Calu3 (cell line): ENCODE measurements at regions not wholly inside any gene's neighbourhood (a gene's known extent, or its start where the extent isn't known, plus 50 kb on each side); places are given as distances from the start of the nearest gene placed in this dataset.

Experiments
- BruUV-seq: library from RNA; stranded (reverse); fragments of 400-500 nt; replicated peaks from 2 replicates; lab custom pipeline; 2021; lab: Mats Ljungman, UMichigan
- CTCF ChIA-PET: fragments of 300-600 bp; sonication (Branson Sonifier 250); formaldehyde crosslinking; loops from one replicate; lab custom pipeline; 2022; ENCODE audit warnings: antibody characterized with exemption; lab: Charles Lee
- DNase-seq: peaks from one replicate; pipeline ENCODE4 v3.0.0; 2022
- H3K27ac Mint-ChIP-seq: one replicate; pipeline ENCODE4 v1.8.0; 2022; ENCODE audit warnings: mixed read lengths; ENCODE audit not compliant: unreplicated experiment
- H3K27me3 Mint-ChIP-seq: one replicate; pipeline ENCODE4 v1.8.0; 2022; ENCODE audit warnings: mixed read lengths; ENCODE audit not compliant: unreplicated experiment
- H3K36me3 Mint-ChIP-seq: one replicate; pipeline ENCODE4 v1.8.0; 2022; ENCODE audit warnings: mild to moderate bottlenecking, moderate library complexity, mixed read lengths; ENCODE audit not compliant: insufficient read depth, unreplicated experiment
- H3K4me1 Mint-ChIP-seq: one replicate; pipeline ENCODE4 v1.8.0; 2022; ENCODE audit warnings: mild to moderate bottlenecking, low read depth, mixed read lengths; ENCODE audit not compliant: unreplicated experiment
- H3K4me3 Mint-ChIP-seq: one replicate; pipeline ENCODE4 v1.8.0; 2022; ENCODE audit warnings: mild to moderate bottlenecking, low read depth, moderate library complexity, mixed read lengths; ENCODE audit not compliant: unreplicated experiment
- H3K9me3 Mint-ChIP-seq: one replicate; pipeline ENCODE4 v1.8.0; 2022; ENCODE audit warnings: low read depth, mixed read lengths; ENCODE audit not compliant: unreplicated experiment
- intact Hi-C: fragments of 100-400 bp; cut with micrococcal nuclease; formaldehyde crosslinking; loops from one replicate; pipeline ENCODE4 v1.10.0; 2022; ENCODE audit not compliant: unreplicated experiment
- TF ChIP-seq, protein P1 (sequence below): fragments of 200-600 bp; IDR thresholded peaks from one replicate; pipeline ENCODE4 v1.8.0; 2022; ENCODE audit warnings: antibody characterized with exemption; ENCODE audit not compliant: unreplicated experiment

DNA sequence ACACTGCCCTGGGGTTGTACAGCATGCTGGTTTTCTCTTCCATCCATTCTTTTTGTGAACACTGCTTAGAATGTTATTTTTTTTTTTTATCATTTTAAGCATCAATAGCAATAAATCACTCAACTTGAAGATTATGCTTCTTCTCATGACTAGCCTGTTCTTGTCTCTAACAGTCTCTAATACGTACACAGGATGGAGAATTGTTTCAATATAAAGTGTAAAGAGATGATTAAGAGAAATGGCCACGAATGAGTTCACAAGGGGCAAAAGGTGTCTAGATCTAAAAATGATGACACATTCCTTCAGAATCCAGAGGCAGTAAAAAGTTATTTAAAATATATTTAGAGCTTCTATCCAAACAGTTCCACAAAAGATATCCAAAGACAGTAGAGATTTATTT, 390.2 kb downstream of the HDGFL1 start:
- H3K36me3 Mint-ChIP-seq, result no peaks in the 10 kb centered on the region
- intact Hi-C loops, result no loop called here
- H3K27me3 Mint-ChIP-seq, result no peaks in the 10 kb centered on the region
- TF ChIP-seq, protein P1, sequence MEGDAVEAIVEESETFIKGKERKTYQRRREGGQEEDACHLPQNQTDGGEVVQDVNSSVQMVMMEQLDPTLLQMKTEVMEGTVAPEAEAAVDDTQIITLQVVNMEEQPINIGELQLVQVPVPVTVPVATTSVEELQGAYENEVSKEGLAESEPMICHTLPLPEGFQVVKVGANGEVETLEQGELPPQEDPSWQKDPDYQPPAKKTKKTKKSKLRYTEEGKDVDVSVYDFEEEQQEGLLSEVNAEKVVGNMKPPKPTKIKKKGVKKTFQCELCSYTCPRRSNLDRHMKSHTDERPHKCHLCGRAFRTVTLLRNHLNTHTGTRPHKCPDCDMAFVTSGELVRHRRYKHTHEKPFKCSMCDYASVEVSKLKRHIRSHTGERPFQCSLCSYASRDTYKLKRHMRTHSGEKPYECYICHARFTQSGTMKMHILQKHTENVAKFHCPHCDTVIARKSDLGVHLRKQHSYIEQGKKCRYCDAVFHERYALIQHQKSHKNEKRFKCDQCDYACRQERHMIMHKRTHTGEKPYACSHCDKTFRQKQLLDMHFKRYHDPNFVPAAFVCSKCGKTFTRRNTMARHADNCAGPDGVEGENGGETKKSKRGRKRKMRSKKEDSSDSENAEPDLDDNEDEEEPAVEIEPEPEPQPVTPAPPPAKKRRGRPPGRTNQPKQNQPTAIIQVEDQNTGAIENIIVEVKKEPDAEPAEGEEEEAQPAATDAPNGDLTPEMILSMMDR, result no peak
- DNase-seq, result no peak
- no TSS peak for BruUV-seq
- H3K9me3 Mint-ChIP-seq, result peaks cover 14% of the 10 kb centered on the region
- no peak overlapping the region for H3K27ac Mint-ChIP-seq
- peaks cover 7% of the 10 kb centered on the region for H3K4me1 Mint-ChIP-seq
- CTCF ChIA-PET, result no interaction called here
- no peak overlapping the region for H3K4me3 Mint-ChIP-seq

DNA sequence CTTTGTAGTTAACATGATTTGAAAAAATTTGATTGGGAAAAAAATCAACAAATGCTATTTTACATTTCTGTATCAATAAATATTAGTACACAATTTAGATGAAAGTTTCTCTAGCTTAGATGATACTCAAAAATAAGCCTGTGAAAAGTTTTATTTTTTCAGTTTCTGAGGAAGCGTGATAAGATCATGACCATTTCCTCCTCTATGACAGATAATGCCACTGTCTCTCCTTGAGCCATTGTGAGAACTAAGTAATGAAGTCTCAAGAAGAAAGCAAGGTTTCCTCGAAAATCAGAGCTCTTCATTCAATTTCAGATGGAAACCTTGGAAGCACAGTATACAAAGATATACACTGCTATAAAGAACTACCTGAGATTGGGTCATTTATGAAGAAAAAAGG, 395.0 kb downstream of the HDGFL1 start:
- Mint-ChIP-seq H3K27me3 (no peaks in the 10 kb centered on the region), H3K4me3 (no peak overlapping the region), H3K9me3 (peaks cover 8% of the 10 kb centered on the region), H3K36me3 (no peaks in the 10 kb centered on the region), H3K27ac (no peak overlapping the region), H3K4me1 (no peaks in the 10 kb centered on the region)
- intact Hi-C loops, result no loop called here
- no peak for DNase-seq
- BruUV-seq, result no TSS peak
- TF ChIP-seq, protein P1, result no peak
- CTCF ChIA-PET, result interaction anchor here (0.8 kb wide), 1 partner anchor 9 kb away, joined by 4 read pairs; no protein-coding TSS in a partner anchor

DNA sequence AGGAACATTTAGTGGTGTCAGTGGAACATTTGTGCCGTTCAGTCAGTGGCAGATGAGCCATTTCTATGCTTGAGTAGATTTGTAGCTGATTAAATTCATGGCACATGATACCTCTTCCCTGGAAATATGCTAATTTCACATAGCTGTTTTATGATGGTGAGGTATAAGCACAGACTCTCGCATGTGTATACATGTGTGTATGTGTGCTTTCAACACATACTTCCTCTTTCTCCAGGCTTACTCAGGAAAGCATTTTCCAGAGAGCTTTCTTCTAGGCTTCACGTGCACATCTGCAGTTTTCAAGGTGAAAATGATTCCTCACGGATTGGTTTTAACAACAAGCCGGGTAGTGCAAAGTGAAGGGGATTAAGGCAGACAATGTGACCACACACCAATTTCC, 396.5 kb downstream of the HDGFL1 start:
- CTCF ChIA-PET, result interaction anchor here (0.6 kb wide), 1 partner anchor 70 kb away, joined by 3 read pairs; no protein-coding TSS in a partner anchor
- no peaks in the 10 kb centered on the region for H3K4me1 Mint-ChIP-seq
- TF ChIP-seq, protein P1, result no peak
- peaks cover 8% of the 10 kb centered on the region for H3K9me3 Mint-ChIP-seq
- H3K36me3 Mint-ChIP-seq, result no peaks in the 10 kb centered on the region
- H3K4me3 Mint-ChIP-seq, result no peak overlapping the region
- no TSS peak for BruUV-seq
- DNase-seq, result no peak
- H3K27ac Mint-ChIP-seq, result no peak overlapping the region
- no peaks in the 10 kb centered on the region for H3K27me3 Mint-ChIP-seq
- intact Hi-C loops, result no loop called here

DNA sequence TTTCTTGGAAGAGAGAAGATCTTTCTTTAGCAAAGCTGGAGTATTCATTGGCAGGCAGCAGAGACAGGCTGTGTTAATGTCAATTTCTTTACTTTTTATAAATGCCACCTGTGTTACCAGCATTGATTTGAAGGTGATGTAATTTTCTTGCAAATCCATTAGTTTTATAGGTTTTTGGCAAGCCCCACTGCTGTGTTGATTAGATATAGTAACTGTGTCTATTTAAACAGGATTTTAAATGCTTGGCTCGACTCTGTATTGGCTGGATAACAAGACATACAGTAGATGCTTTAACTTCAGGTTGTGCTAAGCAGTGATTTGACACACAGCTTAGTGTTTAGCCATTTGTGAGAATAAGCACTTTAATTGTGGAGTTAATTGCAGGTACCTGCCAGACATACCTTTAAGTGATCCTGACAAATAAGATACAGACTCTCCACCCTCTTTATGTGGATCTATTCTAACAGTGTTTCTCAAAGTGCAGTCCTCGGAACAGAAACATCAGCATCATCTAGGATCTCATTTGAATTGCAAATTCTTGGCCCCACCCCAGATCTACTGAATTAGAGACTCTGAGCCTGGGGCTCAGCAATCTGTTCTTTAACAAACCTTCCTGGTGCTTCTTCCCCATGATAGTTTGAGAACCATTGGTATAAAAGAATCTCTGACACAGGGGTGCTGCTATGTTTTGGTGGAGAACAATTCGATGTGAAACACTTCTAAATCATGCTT, 397.5 kb downstream of the HDGFL1 start:
- intact Hi-C loops, result no loop called here
- Mint-ChIP-seq H3K4me3 (no peak overlapping the region), H3K27me3 (no peaks in the 10 kb centered on the region), H3K36me3 (no peaks in the 10 kb centered on the region), H3K4me1 (no peaks in the 10 kb centered on the region), H3K9me3 (peaks cover 8% of the 10 kb centered on the region), H3K27ac (no peak overlapping the region)
- no TSS peak for BruUV-seq
- no peak for DNase-seq
- TF ChIP-seq, protein P1, result no peak
- CTCF ChIA-PET, result no interaction called here
